ENCODE measurements at regions not wholly inside any gene's neighbourhood (a gene's known extent, or its start where the extent isn't known, plus 50 kb on each side); places are given as distances from the start of the nearest gene placed in this dataset.

GRCh38 chr19:29056535-29056934, 156.4 kb downstream of the UQCRFS1 start:
- no peak for DNase-seq (ENCODE audit: low spot score)
- intact Hi-C loops (cut with micrococcal nuclease; ENCODE audit: unreplicated experiment) = no loop called here
- ChIA-PET CTCF (no interaction called here), POLR2A (ENCODE audit: low non-redundant PET) (no interaction called here)
- H3K9me3 ChIP-seq (ENCODE audit: low read depth, low read length, poor library complexity, severe bottlenecking) = peaks cover 49% of the 10 kb centered on the region
- H3K36me3 ChIP-seq (ENCODE audit: insufficient read depth, low read length, poor library complexity, severe bottlenecking) = no peaks in the 10 kb centered on the region
- no peaks in the 10 kb centered on the region for H3K27me3 ChIP-seq (replicated peaks; ENCODE audit: insufficient read depth, low read depth, low read length, poor library complexity)
- TF ChIP-seq EZH2 (IDR thresholded peaks at IDR 0.05; ENCODE audit: borderline replicate concordance, low read depth, low read length, poor library complexity, severe bottlenecking) = no peak
- TF ChIP-seq, protein P1, sequence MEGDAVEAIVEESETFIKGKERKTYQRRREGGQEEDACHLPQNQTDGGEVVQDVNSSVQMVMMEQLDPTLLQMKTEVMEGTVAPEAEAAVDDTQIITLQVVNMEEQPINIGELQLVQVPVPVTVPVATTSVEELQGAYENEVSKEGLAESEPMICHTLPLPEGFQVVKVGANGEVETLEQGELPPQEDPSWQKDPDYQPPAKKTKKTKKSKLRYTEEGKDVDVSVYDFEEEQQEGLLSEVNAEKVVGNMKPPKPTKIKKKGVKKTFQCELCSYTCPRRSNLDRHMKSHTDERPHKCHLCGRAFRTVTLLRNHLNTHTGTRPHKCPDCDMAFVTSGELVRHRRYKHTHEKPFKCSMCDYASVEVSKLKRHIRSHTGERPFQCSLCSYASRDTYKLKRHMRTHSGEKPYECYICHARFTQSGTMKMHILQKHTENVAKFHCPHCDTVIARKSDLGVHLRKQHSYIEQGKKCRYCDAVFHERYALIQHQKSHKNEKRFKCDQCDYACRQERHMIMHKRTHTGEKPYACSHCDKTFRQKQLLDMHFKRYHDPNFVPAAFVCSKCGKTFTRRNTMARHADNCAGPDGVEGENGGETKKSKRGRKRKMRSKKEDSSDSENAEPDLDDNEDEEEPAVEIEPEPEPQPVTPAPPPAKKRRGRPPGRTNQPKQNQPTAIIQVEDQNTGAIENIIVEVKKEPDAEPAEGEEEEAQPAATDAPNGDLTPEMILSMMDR (conservative IDR thresholded peaks at IDR 0.05; ENCODE audit: low read depth, low read length) = no peak
- no peak overlapping the region for H3K4me3 ChIP-seq (ENCODE audit: low read depth, low read length, poor library complexity, severe bottlenecking)
- no peaks in the 10 kb centered on the region for H3K4me1 ChIP-seq (ENCODE audit: insufficient read depth, low read length, poor library complexity, severe bottlenecking)
- no peak overlapping the region for H3K27ac ChIP-seq (ENCODE audit: low read depth, low read length, poor library complexity, severe bottlenecking)
- no TSS peak for BruUV-seq (replicated peaks)

DNA sequence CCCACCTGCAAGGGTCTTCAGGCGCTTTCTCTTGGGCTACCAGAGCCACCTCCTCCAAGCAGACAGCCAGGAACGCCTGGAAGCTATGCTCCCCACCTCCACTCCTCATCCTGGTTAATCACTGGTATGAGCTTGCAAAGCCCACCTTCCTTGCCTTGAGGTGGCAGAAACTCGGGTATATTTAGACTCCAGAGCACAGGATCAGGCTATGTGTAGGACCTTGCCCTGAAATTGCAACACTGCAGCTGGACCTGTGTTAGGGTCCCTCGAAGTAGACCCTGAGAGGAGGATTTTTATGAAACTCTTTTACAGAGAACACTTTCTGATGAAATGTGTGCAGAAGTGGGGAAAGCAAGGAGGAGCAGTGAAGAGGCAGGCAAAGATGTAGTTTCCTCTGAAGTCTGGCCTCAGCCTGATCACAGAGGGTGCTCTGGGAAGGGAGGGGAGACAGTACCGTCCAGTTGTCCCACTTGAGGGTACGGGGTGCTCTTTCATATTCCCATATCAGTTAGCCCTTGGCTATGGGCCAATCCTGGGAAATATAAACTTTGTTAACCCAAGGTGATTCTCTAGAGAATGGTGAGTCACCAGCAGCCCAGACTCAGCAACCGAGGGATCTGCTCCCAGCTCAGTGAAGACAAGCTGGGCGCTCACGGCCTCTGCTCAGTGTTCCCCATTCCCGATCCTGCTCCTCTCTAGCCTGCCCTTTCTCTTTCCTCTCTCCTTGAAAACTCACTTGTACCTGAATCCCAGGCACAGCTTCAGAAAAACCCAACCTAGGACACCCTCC, 157.9 kb downstream of the UQCRFS1 start:
- Histone ChIP-seq H3K9me3 (ENCODE audit: low read depth, low read length, poor library complexity, severe bottlenecking) (peaks cover 40% of the 10 kb centered on the region), H3K27ac (ENCODE audit: low read depth, low read length, poor library complexity, severe bottlenecking) (no peak overlapping the region), H3K36me3 (ENCODE audit: insufficient read depth, low read length, poor library complexity, severe bottlenecking) (no peaks in the 10 kb centered on the region), H3K4me1 (ENCODE audit: insufficient read depth, low read length, poor library complexity, severe bottlenecking) (no peaks in the 10 kb centered on the region), H3K4me3 (ENCODE audit: low read depth, low read length, poor library complexity, severe bottlenecking) (no peak overlapping the region), H3K27me3 (replicated peaks; ENCODE audit: insufficient read depth, low read depth, low read length, poor library complexity) (no peaks in the 10 kb centered on the region)
- no peak for DNase-seq (ENCODE audit: low spot score)
- BruUV-seq (replicated peaks) = no TSS peak
- ChIA-PET CTCF (no interaction called here), POLR2A (ENCODE audit: low non-redundant PET) (no interaction called here)
- intact Hi-C loops (cut with micrococcal nuclease; ENCODE audit: unreplicated experiment) = no loop called here
- TF ChIP-seq, protein P1 (conservative IDR thresholded peaks at IDR 0.05; ENCODE audit: low read depth, low read length) = no peak
- no peak for TF ChIP-seq EZH2 (IDR thresholded peaks at IDR 0.05; ENCODE audit: borderline replicate concordance, low read depth, low read length, poor library complexity, severe bottlenecking)

GRCh38 chr19:29048873-29049272, 164.1 kb downstream of the UQCRFS1 start:
- H3K4me3 ChIP-seq (ENCODE audit: low read depth, low read length, poor library complexity, severe bottlenecking) = no peak overlapping the region
- no peak for DNase-seq (ENCODE audit: low spot score)
- ChIA-PET POLR2A (ENCODE audit: low non-redundant PET) (no interaction called here), CTCF (no interaction called here)
- intact Hi-C loops (cut with micrococcal nuclease; ENCODE audit: unreplicated experiment) = no loop called here
- no peaks in the 10 kb centered on the region for H3K4me1 ChIP-seq (ENCODE audit: insufficient read depth, low read length, poor library complexity, severe bottlenecking)
- BruUV-seq (replicated peaks) = no TSS peak
- no peaks in the 10 kb centered on the region for H3K27me3 ChIP-seq (replicated peaks; ENCODE audit: insufficient read depth, low read depth, low read length, poor library complexity)
- H3K36me3 ChIP-seq (ENCODE audit: insufficient read depth, low read length, poor library complexity, severe bottlenecking) = no peaks in the 10 kb centered on the region
- peaks cover 41% of the 10 kb centered on the region for H3K9me3 ChIP-seq (ENCODE audit: low read depth, low read length, poor library complexity, severe bottlenecking)
- no peak for TF ChIP-seq EZH2 (IDR thresholded peaks at IDR 0.05; ENCODE audit: borderline replicate concordance, low read depth, low read length, poor library complexity, severe bottlenecking)
- TF ChIP-seq, protein P1 (conservative IDR thresholded peaks at IDR 0.05; ENCODE audit: low read depth, low read length) = no peak
- H3K27ac ChIP-seq (ENCODE audit: low read depth, low read length, poor library complexity, severe bottlenecking) = no peak overlapping the region
